ENCODE measurements at regions not wholly inside any gene's neighbourhood (a gene's known extent, or its start where the extent isn't known, plus 50 kb on each side); places are given as distances from the start of the nearest gene placed in this dataset.

DNA sequence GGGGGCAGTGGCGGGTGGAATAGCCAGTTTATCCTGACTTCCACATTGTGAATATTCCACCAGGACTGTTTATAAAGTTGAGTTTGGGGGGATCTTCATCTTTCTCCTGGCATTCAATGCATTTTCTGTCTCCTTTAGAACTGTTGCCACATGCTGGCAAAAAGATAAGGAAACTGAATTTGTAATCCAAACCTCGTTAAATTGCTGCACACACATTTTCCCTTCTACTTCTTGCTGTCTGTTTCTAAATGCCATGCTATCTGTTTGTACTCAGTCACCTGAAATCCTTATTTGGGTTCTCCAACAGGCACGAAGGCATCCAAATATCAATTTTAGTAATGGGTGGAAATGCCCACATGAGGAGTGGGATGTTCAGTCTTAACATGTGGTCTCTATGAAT, 180.2 kb upstream of the CCN2 start:
- no peak for TF ChIP-seq FOS (IDR thresholded peaks at IDR 0.05; ENCODE audit: low read depth, low read length)
- TF ChIP-seq RCOR1 (IDR thresholded peaks at IDR 0.05; ENCODE audit: insufficient replicate concordance, low read length), result no peak
- TF ChIP-seq, protein P1, sequence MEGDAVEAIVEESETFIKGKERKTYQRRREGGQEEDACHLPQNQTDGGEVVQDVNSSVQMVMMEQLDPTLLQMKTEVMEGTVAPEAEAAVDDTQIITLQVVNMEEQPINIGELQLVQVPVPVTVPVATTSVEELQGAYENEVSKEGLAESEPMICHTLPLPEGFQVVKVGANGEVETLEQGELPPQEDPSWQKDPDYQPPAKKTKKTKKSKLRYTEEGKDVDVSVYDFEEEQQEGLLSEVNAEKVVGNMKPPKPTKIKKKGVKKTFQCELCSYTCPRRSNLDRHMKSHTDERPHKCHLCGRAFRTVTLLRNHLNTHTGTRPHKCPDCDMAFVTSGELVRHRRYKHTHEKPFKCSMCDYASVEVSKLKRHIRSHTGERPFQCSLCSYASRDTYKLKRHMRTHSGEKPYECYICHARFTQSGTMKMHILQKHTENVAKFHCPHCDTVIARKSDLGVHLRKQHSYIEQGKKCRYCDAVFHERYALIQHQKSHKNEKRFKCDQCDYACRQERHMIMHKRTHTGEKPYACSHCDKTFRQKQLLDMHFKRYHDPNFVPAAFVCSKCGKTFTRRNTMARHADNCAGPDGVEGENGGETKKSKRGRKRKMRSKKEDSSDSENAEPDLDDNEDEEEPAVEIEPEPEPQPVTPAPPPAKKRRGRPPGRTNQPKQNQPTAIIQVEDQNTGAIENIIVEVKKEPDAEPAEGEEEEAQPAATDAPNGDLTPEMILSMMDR (conservative IDR thresholded peaks at IDR 0.05; ENCODE audit: low read depth, low read length), result no peak
- no peak for TF ChIP-seq RAD21 (IDR thresholded peaks at IDR 0.05; ENCODE audit: low read length)
- no peak for TF ChIP-seq POLR2A (IDR thresholded peaks at IDR 0.05; ENCODE audit: low read depth, low read length)
- no peak for TF ChIP-seq MAFK (IDR thresholded peaks at IDR 0.05; ENCODE audit: low read depth, low read length)
- TF ChIP-seq CEBPB (IDR thresholded peaks at IDR 0.05; ENCODE audit: low read depth, low read length), result 0 out of 2 replicates have a peak, but pooled peaks have one; percentile 4
- no peak for TF ChIP-seq RFX5 (IDR thresholded peaks at IDR 0.05; ENCODE audit: low read depth, low read length)
- TF ChIP-seq BHLHE40 (IDR thresholded peaks at IDR 0.05; ENCODE audit: low read depth, low read length), result no peak
- no peak for TF ChIP-seq SMC3 (IDR thresholded peaks at IDR 0.05; ENCODE audit: low read depth, low read length)
- no peak for TF ChIP-seq MAZ (IDR thresholded peaks at IDR 0.05; ENCODE audit: borderline replicate concordance, low read depth, low read length)

Data from IMR-90 (cell line).